MV-4-11 (cell line): ENCODE measurements at regions not wholly inside any gene's neighbourhood (a gene's known extent, or its start where the extent isn't known, plus 50 kb on each side); places are given as distances from the start of the nearest gene placed in this dataset.

Experiments
- DNase-seq: peaks from one replicate; lab custom pipeline; 2025; lab: John Stamatoyannopoulos, UW

GRCh38 chr17:79341816-79342215 lies 267.2 kb downstream of the ENGASE start:
- DNase-seq: no peak

- DNase-seq: no peak
Observed at GRCh38 chr17:79341222-79341780, 266.7 kb downstream of the ENGASE start.

GRCh38 chr17:79340333-79341221 lies 266.0 kb downstream of the ENGASE start:
- peak; percentile 59 for DNase-seq

- DNase-seq: no peak
Observed at GRCh38 chr17:79339321-79339720, 264.7 kb downstream of the ENGASE start.

- DNase-seq: no peak
Observed at GRCh38 chr17:79338604-79339003, 264.0 kb downstream of the ENGASE start.

GRCh38 chr17:79338152-79338551 lies 263.5 kb downstream of the ENGASE start:
- no peak for DNase-seq

- no peak for DNase-seq
Observed at GRCh38 chr17:79337053-79337452, 262.4 kb downstream of the ENGASE start.

GRCh38 chr17:79335456-79335855 lies 260.8 kb downstream of the ENGASE start:
- DNase-seq: no peak

GRCh38 chr17:79332011-79332554 lies 257.5 kb downstream of the ENGASE start:
- DNase-seq: no peak

- DNase-seq: no peak
Observed at GRCh38 chr17:79331492-79331891, 256.9 kb downstream of the ENGASE start.

- DNase-seq: no peak
Observed at GRCh38 chr17:79330696-79331095, 256.1 kb downstream of the ENGASE start.

- no peak for DNase-seq
Observed at GRCh38 chr17:79330229-79330628, 255.6 kb downstream of the ENGASE start.

- DNase-seq: no peak
Observed at GRCh38 chr17:79326814-79327213, 252.2 kb downstream of the ENGASE start.

- no peak for DNase-seq
Observed at GRCh38 chr17:79325709-79326430, 251.2 kb downstream of the ENGASE start.

- no peak for DNase-seq
Observed at GRCh38 chr17:79324194-79324593, 249.6 kb downstream of the ENGASE start.

GRCh38 chr17:79323566-79323965 lies 248.9 kb downstream of the ENGASE start:
- no peak for DNase-seq

- no peak for DNase-seq
Observed at GRCh38 chr17:79322211-79323123, 247.8 kb downstream of the ENGASE start.

- DNase-seq: no peak
Observed at GRCh38 chr17:79320331-79320730, 245.7 kb downstream of the ENGASE start.

GRCh38 chr17:79317916-79318315 lies 243.3 kb downstream of the ENGASE start:
- no peak for DNase-seq

- DNase-seq: no peak
Observed at GRCh38 chr17:79316805-79317204, 242.2 kb downstream of the ENGASE start.

- no peak for DNase-seq
Observed at GRCh38 chr17:79315358-79316105, 240.9 kb downstream of the ENGASE start.
